Spleen (tissue), 7 donors: ENCODE measurements at regions not wholly inside any gene's neighbourhood (a gene's known extent, or its start where the extent isn't known, plus 50 kb on each side); places are given as distances from the start of the nearest gene placed in this dataset.

Experiments
- POLR2A ChIP-seq, 3 donors: fragments of 450-650 bp; IDR thresholded peaks; one replicate each; pipeline ENCODE4 v1.5.1; 2017; ENCODE audit warnings: antibody characterized with exemption in 3 of 3, mild to moderate bottlenecking in 1 of 3
- POLR2AphosphoS5 ChIP-seq, 3 donors: sonication (generic); formaldehyde crosslinking; IDR thresholded peaks; one replicate each; pipeline ENCODE4 v1.5.1; 2017; ENCODE audit warnings: antibody characterized with exemption in 3 of 3
- TF ChIP-seq, protein P1 (sequence below), 11 experiments: fragments of 200-600 bp in 7 of 11; fragments of 450-650 bp in 4 of 11; sonication (generic) in 4 of 11; IDR thresholded peaks in 8 of 11; conservative IDR thresholded peaks in 3 of 11; 1 replicate in 7 of 11; 2 replicates in 4 of 11; pipeline versions ENCODE4 v1.4.0 to v1.8.0; 2016 to 2021; ENCODE audit warnings: antibody characterized with exemption in 11 of 11, inconsistent platforms in 4 of 11, mild to moderate bottlenecking in 1 of 11
- donor health status: DM: no; HTN: no; CAD: no; lungs with moderate emphysema.
- donor health status: DM: no; HTN: no; CAD: no.
- donor health status: DM: no; HTN: no; CAD: no.

DNA sequence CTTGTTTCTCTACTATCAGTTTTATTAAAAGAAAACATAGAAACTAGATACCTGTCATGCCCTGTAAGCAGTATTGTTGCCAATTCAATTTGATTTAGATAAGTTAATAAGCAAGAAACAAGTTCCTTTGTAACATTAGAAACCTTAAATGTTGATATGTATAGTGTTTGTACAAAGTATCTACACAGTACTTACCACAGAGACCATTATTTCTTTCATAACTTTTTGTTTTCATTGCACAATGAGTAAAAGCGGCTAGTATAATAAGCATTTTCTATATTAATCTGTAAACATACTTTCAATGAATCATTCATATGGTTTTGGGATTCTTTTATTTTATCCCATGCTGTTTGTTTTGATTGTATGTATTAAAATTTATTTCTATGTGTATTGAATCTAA, 305.1 kb downstream of the TTC6 start:
- TF ChIP-seq, protein P1, sequence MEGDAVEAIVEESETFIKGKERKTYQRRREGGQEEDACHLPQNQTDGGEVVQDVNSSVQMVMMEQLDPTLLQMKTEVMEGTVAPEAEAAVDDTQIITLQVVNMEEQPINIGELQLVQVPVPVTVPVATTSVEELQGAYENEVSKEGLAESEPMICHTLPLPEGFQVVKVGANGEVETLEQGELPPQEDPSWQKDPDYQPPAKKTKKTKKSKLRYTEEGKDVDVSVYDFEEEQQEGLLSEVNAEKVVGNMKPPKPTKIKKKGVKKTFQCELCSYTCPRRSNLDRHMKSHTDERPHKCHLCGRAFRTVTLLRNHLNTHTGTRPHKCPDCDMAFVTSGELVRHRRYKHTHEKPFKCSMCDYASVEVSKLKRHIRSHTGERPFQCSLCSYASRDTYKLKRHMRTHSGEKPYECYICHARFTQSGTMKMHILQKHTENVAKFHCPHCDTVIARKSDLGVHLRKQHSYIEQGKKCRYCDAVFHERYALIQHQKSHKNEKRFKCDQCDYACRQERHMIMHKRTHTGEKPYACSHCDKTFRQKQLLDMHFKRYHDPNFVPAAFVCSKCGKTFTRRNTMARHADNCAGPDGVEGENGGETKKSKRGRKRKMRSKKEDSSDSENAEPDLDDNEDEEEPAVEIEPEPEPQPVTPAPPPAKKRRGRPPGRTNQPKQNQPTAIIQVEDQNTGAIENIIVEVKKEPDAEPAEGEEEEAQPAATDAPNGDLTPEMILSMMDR (IDR thresholded peaks at IDR 0.05 in 8 of 11, conservative IDR thresholded peaks at IDR 0.05 in 3 of 11) = no peak
- TF ChIP-seq POLR2A (IDR thresholded peaks at IDR 0.05) = no peak
- no peak for TF ChIP-seq POLR2AphosphoS5 (IDR thresholded peaks at IDR 0.05)
